H1 (cell line): ENCODE measurements at regions not wholly inside any gene's neighbourhood (a gene's known extent, or its start where the extent isn't known, plus 50 kb on each side); places are given as distances from the start of the nearest gene placed in this dataset.

Experiments
- CTCF ChIA-PET: fragments of 300-600 bp; sonication (Branson Sonifier 250); formaldehyde crosslinking; loops from one replicate; lab custom pipeline; 2021; ENCODE audit not compliant: partially characterized antibody; lab: Charles Lee
- POLR2A ChIA-PET: fragments of 300-600 bp; sonication (Branson Sonifier 250); formaldehyde crosslinking; loops from one replicate; lab custom pipeline; 2021; ENCODE audit warnings: inconsistent platforms; ENCODE audit not compliant: partially characterized antibody; lab: Charles Lee
- DNase-seq, 2 experiments: peaks; one replicate each; pipeline versions ENCODE4 v3.0.0 to v3.0.0-alpha.2; 2010 to 2022; ENCODE audit warnings: low spot score in 2 of 2, low read depth in 1 of 2, mixed read lengths in 1 of 2
- FAIRE-seq: peaks from 2 replicates; lab custom pipeline; 2011; peaks lifted over from hg19 to GRCh38; lab: Jason Lieb, UNC
- H2AFZ ChIP-seq: 2 replicates; pipeline ENCODE4 v1.8.1; 2012; ENCODE audit warnings: low read length, inconsistent platforms
- H2AK5ac ChIP-seq: 2 replicates; pipeline ENCODE4 v1.6.1; 2013; ENCODE audit warnings: low read depth, low read length
- H2BK120ac ChIP-seq: replicated peaks from 2 replicates; pipeline ENCODE3; 2013; ENCODE audit warnings: low read depth, low read length, inconsistent platforms
- H2BK12ac ChIP-seq: 2 replicates; pipeline ENCODE4 v1.6.1; 2013; ENCODE audit warnings: low read depth, low read length
- H2BK15ac ChIP-seq: 2 replicates; pipeline ENCODE4 v1.6.1; 2013; ENCODE audit warnings: low read length
- H2BK20ac ChIP-seq: 2 replicates; pipeline ENCODE4 v1.6.1; 2013; ENCODE audit warnings: low read length
- H2BK5ac ChIP-seq: 2 replicates; pipeline ENCODE4 v1.6.1; 2013; ENCODE audit warnings: low read depth, low read length
- H3K14ac ChIP-seq: 2 replicates; pipeline ENCODE4 v1.6.1; 2013; ENCODE audit warnings: inconsistent platforms; ENCODE audit not compliant: insufficient read length
- H3K18ac ChIP-seq: 2 replicates; pipeline ENCODE4 v1.6.1; 2013; ENCODE audit warnings: low read length; ENCODE audit errors: extremely low read depth
- H3K23ac ChIP-seq: 2 replicates; pipeline ENCODE4 v1.6.1; 2013; ENCODE audit warnings: inconsistent platforms; ENCODE audit not compliant: insufficient read length
- H3K23me2 ChIP-seq: 2 replicates; pipeline ENCODE4 v1.6.1; 2013; ENCODE audit warnings: low read depth, low read length
- H3K27ac ChIP-seq: 2 replicates; pipeline ENCODE4 v1.6.1; 2011; ENCODE audit warnings: low read depth, low read length, inconsistent platforms
- H3K27me3 ChIP-seq, 4 experiments: replicated peaks in 1 of 4; 1 replicate in 1 of 4; 2 replicates in 3 of 4; pipeline versions ENCODE4 v1.6.1 to v1.8.1; 2011 to 2013; ENCODE audit warnings: low read length in 3 of 4, mild to moderate bottlenecking in 3 of 4, inconsistent platforms in 2 of 4, mixed read lengths in 2 of 4, moderate library complexity in 1 of 4; ENCODE audit not compliant: control insufficient read depth in 3 of 4, insufficient read depth in 3 of 4; ENCODE audit errors: extremely low read depth in 1 of 4
- H3K36me3 ChIP-seq, 4 experiments: 2 replicates each; pipeline versions ENCODE4 v1.6.1 to v1.8.1; 2011 to 2013; ENCODE audit warnings: mild to moderate bottlenecking in 4 of 4, low read length in 3 of 4, moderate library complexity in 2 of 4, control low read depth in 1 of 4, inconsistent platforms in 1 of 4; ENCODE audit not compliant: insufficient read depth in 4 of 4, control insufficient read depth in 2 of 4
- H3K4ac ChIP-seq: replicated peaks from 2 replicates; pipeline ENCODE3; 2013; ENCODE audit warnings: low read length, low read depth, mixed read lengths, inconsistent platforms; ENCODE audit not compliant: insufficient read length
- H3K4me1 ChIP-seq, 4 experiments: replicated peaks in 1 of 4; 1 replicate in 1 of 4; 2 replicates in 3 of 4; pipeline versions ENCODE4 v1.6.1 to v1.8.1; 2011 to 2013; ENCODE audit warnings: low read length in 3 of 4, inconsistent platforms in 2 of 4, mixed read lengths in 1 of 4; ENCODE audit not compliant: insufficient read depth in 4 of 4, control insufficient read depth in 3 of 4
- H3K4me2 ChIP-seq, 2 experiments: 2 replicates each; pipeline versions ENCODE4 v1.6.1 to v1.8.1; 2011 to 2013; ENCODE audit warnings: low read depth in 2 of 2, low read length in 2 of 2, control low read depth in 1 of 2, inconsistent platforms in 1 of 2, mild to moderate bottlenecking in 1 of 2; ENCODE audit not compliant: insufficient read depth in 1 of 2
- H3K4me3 ChIP-seq, 4 experiments: fragments of 200-600, 300-600 bp in 1 of 4; sonication (generic), shearing (Covaris generic), sonication (Bioruptor Twin) in 1 of 4; 2 replicates each; pipeline versions ENCODE4 v1.5.1 to v1.8.1; 2011 to 2016; ENCODE audit warnings: low read length in 4 of 4, low read depth in 3 of 4, control low read depth in 2 of 4, inconsistent platforms in 2 of 4, mild to moderate bottlenecking in 2 of 4, mixed read lengths in 1 of 4, moderate library complexity in 1 of 4; ENCODE audit not compliant: insufficient read depth in 2 of 4; ENCODE audit errors: extremely low read depth in 1 of 4
- H3K56ac ChIP-seq: replicated peaks from 2 replicates; pipeline ENCODE3; 2013; ENCODE audit warnings: low read depth, mild to moderate bottlenecking, mixed read lengths, low read length, inconsistent platforms; ENCODE audit not compliant: insufficient read length
- H3K79me1 ChIP-seq: 2 replicates; pipeline ENCODE4 v1.6.1; 2013; ENCODE audit warnings: low read depth, low read length, control low read depth
- H3K79me2 ChIP-seq, 2 experiments: 2 replicates each; pipeline versions ENCODE4 v1.6.1 to v1.8.1; 2012 to 2013; ENCODE audit warnings: low read length in 2 of 2, mild to moderate bottlenecking in 2 of 2, inconsistent platforms in 1 of 2; ENCODE audit not compliant: insufficient read depth in 2 of 2, control insufficient read depth in 1 of 2
- H3K9ac ChIP-seq, 4 experiments: replicated peaks in 1 of 4; 1 replicate in 1 of 4; 2 replicates in 3 of 4; pipeline versions ENCODE4 v1.6.1 to v1.8.1; 2011 to 2013; ENCODE audit warnings: low read depth in 3 of 4, low read length in 3 of 4, control low read depth in 2 of 4, mild to moderate bottlenecking in 2 of 4, moderate library complexity in 2 of 4, inconsistent platforms in 1 of 4; ENCODE audit errors: extremely low read depth in 1 of 4
- H3K9me3 ChIP-seq, 2 experiments: 2 replicates each; pipeline versions ENCODE4 v1.6.1 to v1.8.1; 2012 to 2013; ENCODE audit warnings: mild to moderate bottlenecking in 2 of 2, moderate library complexity in 2 of 2, control low read depth in 1 of 2, inconsistent platforms in 1 of 2, low read depth in 1 of 2, low read length in 1 of 2, mixed read lengths in 1 of 2; ENCODE audit not compliant: insufficient read depth in 2 of 2
- H4K20me1 ChIP-seq, 2 experiments: replicated peaks in 1 of 2; 2 replicates each; pipeline versions ENCODE3 to v1.8.1; 2011 to 2013; ENCODE audit warnings: inconsistent platforms in 2 of 2, low read length in 2 of 2, mild to moderate bottlenecking in 1 of 2; ENCODE audit not compliant: insufficient read depth in 2 of 2, control insufficient read depth in 1 of 2
- H4K5ac ChIP-seq: 2 replicates; pipeline ENCODE4 v1.6.1; 2013; ENCODE audit warnings: low read length, low read depth, mixed read lengths, inconsistent platforms; ENCODE audit not compliant: insufficient read length
- H4K8ac ChIP-seq: 2 replicates; pipeline ENCODE4 v1.8.0; 2013; ENCODE audit warnings: mild to moderate bottlenecking, moderate library complexity, low read length, inconsistent platforms; ENCODE audit not compliant: insufficient read depth; ENCODE audit errors: extremely low read depth
- H4K91ac ChIP-seq: replicated peaks from 2 replicates; pipeline ENCODE3; 2013; ENCODE audit warnings: low read length, mixed read lengths, inconsistent platforms; ENCODE audit not compliant: insufficient read length
- CBX5 ChIP-seq: fragments of 300-800, 300-1000 bp; sonication (generic); IDR thresholded peaks from 2 replicates; pipeline ENCODE4 v1.7.1; 2016; ENCODE audit warnings: antibody characterized with exemption, low read length, low read depth
- EZH2 ChIP-seq: fragments of 200-600 bp; sonication (generic); IDR thresholded peaks from 2 replicates; pipeline ENCODE4 v1.7.1; 2012; ENCODE audit warnings: low read depth, mild to moderate bottlenecking, moderate library complexity, low read length, inconsistent platforms; ENCODE audit not compliant: severe bottlenecking
- FOSL1 ChIP-seq: IDR thresholded peaks from 2 replicates; pipeline ENCODE4 v1.6.1; 2011; ENCODE audit warnings: mild to moderate bottlenecking, low read depth, low read length, moderate library complexity; ENCODE audit not compliant: insufficient read depth
- GABPA ChIP-seq: IDR thresholded peaks from 2 replicates; pipeline ENCODE4 v1.6.1; 2011; ENCODE audit warnings: mild to moderate bottlenecking, low read length, moderate library complexity, borderline replicate concordance; ENCODE audit not compliant: insufficient read depth
- GTF2F1 ChIP-seq: IDR thresholded peaks from 2 replicates; pipeline ENCODE4 v1.6.1; 2012; ENCODE audit warnings: low read depth, low read length, improper control_type of control experiment, borderline replicate concordance
- JUN ChIP-seq: IDR thresholded peaks from 2 replicates; pipeline ENCODE4 v1.6.1; 2011; ENCODE audit warnings: low read depth, mild to moderate bottlenecking, improper control_type of control experiment, low read length
- POU5F1 ChIP-seq: IDR thresholded peaks from 2 replicates; pipeline ENCODE4 v1.6.1; 2011; ENCODE audit warnings: low read depth, mild to moderate bottlenecking, low read length, moderate library complexity
- RBBP5 ChIP-seq: IDR thresholded peaks from 2 replicates; pipeline ENCODE4 v1.7.1; 2012; ENCODE audit warnings: low read depth, mild to moderate bottlenecking, inconsistent platforms, low read length, moderate library complexity, borderline replicate concordance
- RFX5 ChIP-seq: IDR thresholded peaks from 2 replicates; pipeline ENCODE4 v1.6.1; 2011; ENCODE audit warnings: low read depth, low read length, improper control_type of control experiment, borderline replicate concordance
- SIRT6 ChIP-seq: IDR thresholded peaks from one replicate; pipeline ENCODE4 v1.7.1; 2012; ENCODE audit warnings: low read length, inconsistent platforms
- SP2 ChIP-seq: IDR thresholded peaks from 2 replicates; pipeline ENCODE4 v1.6.1; 2012; ENCODE audit warnings: mild to moderate bottlenecking, low read length, inconsistent platforms
- TBP ChIP-seq: IDR thresholded peaks from 2 replicates; pipeline ENCODE4 v1.6.1; 2011; ENCODE audit warnings: low read depth, low read length, improper control_type of control experiment
- WGBS, 2 experiments: shearing (Covaris generic) in 1 of 2; methylation state at CpG; one replicate each; pipeline versions ENCODE4 v1.1.6 to v1.1.7; 2013 to 2015; ENCODE audit warnings: low lambda C conversion rate in 2 of 2, mixed read lengths in 2 of 2, inconsistent platforms in 1 of 2, low coverage in 1 of 2, missing lambda C conversion rate in 1 of 2; ENCODE audit not compliant: insufficient replicate concordance in 2 of 2, insufficient coverage in 1 of 2, insufficient read length in 1 of 2; ENCODE audit errors: extremely low coverage in 1 of 2, missing lambda C conversion rate in 1 of 2; 5-methylcytosine and 5-hydroxymethylcytosine counted together
- TF ChIP-seq, protein P1 (sequence below): IDR thresholded peaks from 2 replicates; pipeline ENCODE4 v1.6.1; 2011; ENCODE audit warnings: low read depth, mild to moderate bottlenecking, low read length; ENCODE audit not compliant: insufficient read depth
- TF ChIP-seq, protein P2 (sequence below): IDR thresholded peaks from 2 replicates; pipeline ENCODE4 v1.6.1; 2012; ENCODE audit warnings: inconsistent platforms

DNA sequence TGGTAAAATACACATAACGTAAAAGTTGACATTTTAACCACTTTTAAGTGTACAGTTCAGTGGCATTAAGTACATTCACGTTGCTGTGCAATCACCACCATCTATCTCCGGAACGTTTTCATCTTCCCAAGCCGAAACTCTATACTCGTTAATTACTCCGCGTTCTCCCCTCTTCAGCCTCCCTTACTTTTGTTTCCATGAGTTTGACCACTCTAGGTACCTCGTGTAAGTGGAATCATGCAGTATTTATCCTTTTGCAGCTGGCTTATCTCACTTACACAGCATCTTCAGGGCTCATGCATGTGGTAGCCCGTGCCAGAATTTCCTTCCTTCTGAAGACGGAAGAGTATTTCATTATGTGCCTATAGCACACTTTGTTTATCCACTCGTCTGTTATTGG, 225.2 kb downstream of the SLC4A3 start:
- CTCF ChIA-PET, result interaction anchor here (1.5 to 6.1 kb wide), 3 partner anchors 9 to 114 kb away, joined by 3 to 48 read pairs (median 21); no protein-coding TSS in a partner anchor
- no peak overlapping the region for H2BK20ac ChIP-seq
- no peak overlapping the region for H3K4me3 ChIP-seq
- H2BK5ac ChIP-seq, result no peak overlapping the region
- peaks cover 0 to 2% (median 0%) of the 10 kb centered on the region in 4 experiments; a peak in 2 of 7 replicates for H3K27me3 ChIP-seq
- no peak overlapping the region for H2AFZ ChIP-seq
- no peak overlapping the region for H4K5ac ChIP-seq
- no peak overlapping the region for H3K9ac ChIP-seq
- no peaks in the 10 kb centered on the region for H4K20me1 ChIP-seq
- no peaks in the 10 kb centered on the region for H3K36me3 ChIP-seq
- no peaks in the 10 kb centered on the region for H3K9me3 ChIP-seq
- H3K23me2 ChIP-seq, result no peaks in the 10 kb centered on the region; the same call in 1 of the 2 replicates
- H3K4me2 ChIP-seq, result no peak overlapping the region
- H4K8ac ChIP-seq, result no peak overlapping the region
- H3K14ac ChIP-seq, result no peak overlapping the region
- peaks cover 0 to 5% (median 2%) of the 10 kb centered on the region in 4 experiments; a peak in 5 of 7 replicates for H3K4me1 ChIP-seq
- H3K79me1 ChIP-seq, result no peaks in the 10 kb centered on the region
- no peak overlapping the region for H2BK15ac ChIP-seq
- no peak overlapping the region for H3K4ac ChIP-seq
- H2BK120ac ChIP-seq, result no peak overlapping the region
- 93 to 100% methylated on average over 4 to 12 of the region's 12 CpGs for WGBS, 2 experiments
- no peaks in the 10 kb centered on the region for H3K79me2 ChIP-seq
- FAIRE-seq, result no peak
- POLR2A ChIA-PET, result interaction anchor here (1.6 kb wide), 1 partner anchor 17 kb away, joined by 3 read pairs; no protein-coding TSS in a partner anchor
- no peak overlapping the region for H3K18ac ChIP-seq
- no peak for DNase-seq
- no peak overlapping the region for H2AK5ac ChIP-seq
- H2BK12ac ChIP-seq, result no peak overlapping the region
- no peak overlapping the region for H3K27ac ChIP-seq
- no peak overlapping the region for H3K56ac ChIP-seq
- H4K91ac ChIP-seq, result no peak overlapping the region
- no peak overlapping the region for H3K23ac ChIP-seq
- TF ChIP-seq TBP, result no peak
- TF ChIP-seq RFX5, result no peak
- no peak for TF ChIP-seq GABPA
- TF ChIP-seq, protein P1, sequence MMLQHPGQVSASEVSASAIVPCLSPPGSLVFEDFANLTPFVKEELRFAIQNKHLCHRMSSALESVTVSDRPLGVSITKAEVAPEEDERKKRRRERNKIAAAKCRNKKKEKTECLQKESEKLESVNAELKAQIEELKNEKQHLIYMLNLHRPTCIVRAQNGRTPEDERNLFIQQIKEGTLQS, result no peak
- TF ChIP-seq, protein P2, sequence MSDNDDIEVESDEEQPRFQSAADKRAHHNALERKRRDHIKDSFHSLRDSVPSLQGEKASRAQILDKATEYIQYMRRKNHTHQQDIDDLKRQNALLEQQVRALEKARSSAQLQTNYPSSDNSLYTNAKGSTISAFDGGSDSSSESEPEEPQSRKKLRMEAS, result no peak
- TF ChIP-seq SIRT6, result no peak
- no peak for TF ChIP-seq GTF2F1
- no peak for TF ChIP-seq SP2
- TF ChIP-seq EZH2, result no peak
- no peak for TF ChIP-seq FOSL1
- TF ChIP-seq RBBP5, result no peak
- no peak for TF ChIP-seq JUN
- no peak for TF ChIP-seq CBX5
- no peak for TF ChIP-seq POU5F1
